AG10803 (cell line): ENCODE measurements at regions not wholly inside any gene's neighbourhood (a gene's known extent, or its start where the extent isn't known, plus 50 kb on each side); places are given as distances from the start of the nearest gene placed in this dataset.

ENCODE experiments used
- DNase-seq: peaks from one replicate; pipeline ENCODE4 v3.0.0; 2010; ENCODE audit warnings: low read depth
- H3K4me3 ChIP-seq: 2 replicates; pipeline ENCODE4 v1.5.1; 2011; ENCODE audit warnings: mild to moderate bottlenecking, low read length, control low read depth
- CTCF ChIP-seq: conservative IDR thresholded peaks from 2 replicates; pipeline ENCODE4 v1.5.1; 2011; ENCODE audit warnings: mild to moderate bottlenecking, low read length, control low read depth, inconsistent platforms

- no peak for TF ChIP-seq CTCF
- H3K4me3 ChIP-seq = no peak overlapping the region
- no peak for DNase-seq
Observed at GRCh38 chr3:146655333-146655996, 50.3 kb upstream of the PLSCR5 start.
